ENCODE measurements at regions not wholly inside any gene's neighbourhood (a gene's known extent, or its start where the extent isn't known, plus 50 kb on each side); places are given as distances from the start of the nearest gene placed in this dataset.

- CTCF ChIA-PET = no interaction called here
- TF ChIP-seq ZNF592 (IDR thresholded peaks at IDR 0.05) (no peak), SIN3A (IDR thresholded peaks at IDR 0.05; ENCODE audit: low read depth, low read length) (no peak), RELA (IDR thresholded peaks at IDR 0.05; ENCODE audit: borderline replicate concordance, partially characterized antibody) (no peak), CREM (IDR thresholded peaks at IDR 0.05; ENCODE audit: low read depth) (no peak), MLLT1 (IDR thresholded peaks at IDR 0.05) (no peak), CEBPB (IDR thresholded peaks at IDR 0.05; ENCODE audit: borderline replicate concordance in 1 of 2, low read depth in 2 of 2, low read length in 2 of 2) (no peak), ZNF207 (IDR thresholded peaks at IDR 0.05; ENCODE audit: borderline replicate concordance) (no peak), REST (IDR thresholded peaks at IDR 0.05; ENCODE audit: low read depth, low read length) (no peak), RB1 (IDR thresholded peaks at IDR 0.05; ENCODE audit: borderline replicate concordance) (no peak), ETV6 (conservative IDR thresholded peaks at IDR 0.05 in 1 of 2, IDR thresholded peaks at IDR 0.05 in 1 of 2; ENCODE audit: borderline replicate concordance in 1 of 2, low read depth in 1 of 2) (no peak)
- TF ChIP-seq, protein P1, sequence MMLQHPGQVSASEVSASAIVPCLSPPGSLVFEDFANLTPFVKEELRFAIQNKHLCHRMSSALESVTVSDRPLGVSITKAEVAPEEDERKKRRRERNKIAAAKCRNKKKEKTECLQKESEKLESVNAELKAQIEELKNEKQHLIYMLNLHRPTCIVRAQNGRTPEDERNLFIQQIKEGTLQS (IDR thresholded peaks at IDR 0.05; ENCODE audit: borderline replicate concordance, extremely low read depth, low read depth, low read length) = no peak
Measured at GRCh38 chr3:110969229-110970211, 102.1 kb upstream of the NECTIN3 start.

More at GRCh38 chr3:110969229-110970211, 102.1 kb upstream of the NECTIN3 start:
- WGBS (ENCODE audit: insufficient coverage, insufficient replicate concordance, low lambda C conversion rate, missing lambda C conversion rate) = 34% methylated on average over 19 of the region's 19 CpGs
- ChIA-PET RAD21 (ENCODE audit: unreplicated experiment) (no interaction called here), POLR2A (interaction anchor here (0.7 kb wide), 1 partner anchor 580 kb away, joined by 6 read pairs; no protein-coding TSS in a partner anchor), SMC1A (ENCODE audit: uncharacterized antibody, unreplicated experiment) (no interaction called here)
- DNase-seq (ENCODE audit: low read depth, low spot score) (no peak), FAIRE-seq (no peak), ATAC-seq (no peak)
- intact Hi-C loops (cut with micrococcal nuclease; ENCODE audit: unreplicated experiment) (no loop called here), in situ Hi-C loops (cut with MboI) (no loop called here)
- Histone ChIP-seq H3K79me2 (ENCODE audit: control insufficient read depth, insufficient read depth, low read length) (no peaks in the 10 kb centered on the region), H3K27ac (ENCODE audit: control insufficient read depth, insufficient read depth) (no peak overlapping the region), H4K20me1 (ENCODE audit: control insufficient read depth, insufficient read depth) (no peaks in the 10 kb centered on the region), H3K4me3 (no peak overlapping the region), H3K9ac (ENCODE audit: control insufficient read depth, insufficient read depth, low read length) (no peak overlapping the region), H3K4me1 (ENCODE audit: control insufficient read depth, insufficient read depth, low read length) (no peaks in the 10 kb centered on the region), H3K9me3 (replicated peaks; ENCODE audit: control insufficient read depth, insufficient read depth, low read length) (no peaks in the 10 kb centered on the region; the same call in 2 of the 3 replicates), H3K27me3 (replicated peaks in 1 of 2; ENCODE audit: control insufficient read depth in 2 of 2, insufficient read depth in 2 of 2, low read length in 1 of 2) (no peaks in the 10 kb centered on the region), H3K36me3 (ENCODE audit: control insufficient read depth in 2 of 2, insufficient read depth in 2 of 2, low read length in 1 of 2) (no peaks in the 10 kb centered on the region), H2AFZ (ENCODE audit: control insufficient read depth, low read depth, low read length) (no peak overlapping the region), H3K4me2 (ENCODE audit: control insufficient read depth, insufficient read depth) (no peak overlapping the region)
- BruUV-seq (replicated peaks) = no TSS peak

Measured in GM12878 (cell line).